K562 (cell line): ENCODE measurements at regions not wholly inside any gene's neighbourhood (a gene's known extent, or its start where the extent isn't known, plus 50 kb on each side); places are given as distances from the start of the nearest gene placed in this dataset.

Experiments used
- ATAC-seq: fragments of 200-7000 bp; cut with Tn5 transposase; 3 replicates; pipeline ENCODE4 v1.9.1; 2020; ENCODE audit warnings: moderate library complexity
- BruUV-seq: library from RNA; stranded (reverse); fragments of 400-500 nt; replicated peaks from 2 replicates; lab custom pipeline; 2021; lab: Mats Ljungman, UMichigan
- CTCF ChIA-PET: fragments of 300-600 bp; formaldehyde crosslinking; extraction: SDS; loops from one replicate; lab custom pipeline; 2021; ENCODE audit warnings: low intra/inter-chr PET ratio; lab: Yijun Ruan, JAX
- POLR2A ChIA-PET: fragments of 300-600, 350-650 bp; sonication (Branson Sonifier 250); formaldehyde crosslinking; extraction: SDS; loops from one replicate; lab custom pipeline; 2021; ENCODE audit warnings: antibody characterized with exemption, inconsistent platforms; lab: Yijun Ruan, JAX
- DNase-seq, 4 experiments: peaks; one replicate each; pipeline versions ENCODE4 v3.0.0 to v3.0.0-alpha.2; 2011 to 2018; ENCODE audit warnings: low spot score in 3 of 4, mixed read lengths in 3 of 4; ENCODE audit errors: extremely low read depth in 1 of 4
- FAIRE-seq: peaks from 2 replicates; lab custom pipeline; 2011; peaks lifted over from hg19 to GRCh38; lab: Jason Lieb, UNC
- H2AFZ ChIP-seq: 2 replicates; pipeline ENCODE4 v1.6.0; 2011; ENCODE audit warnings: low read depth, low read length, control low read depth, inconsistent platforms
- H3K27ac ChIP-seq: fragments of 200-600 bp; 3 replicates; pipeline ENCODE4 v1.8.0; 2011; ENCODE audit warnings: low read depth, mild to moderate bottlenecking, control low read depth, inconsistent platforms, low read length, moderate library complexity, mixed read lengths; ENCODE audit errors: extremely low read depth
- H3K27me3 ChIP-seq, 2 experiments: fragments of 300-600 bp in 1 of 2; 2 replicates in 1 of 2; 3 replicates in 1 of 2; pipeline versions ENCODE4 v1.6.0 to v1.8.0; 2011; ENCODE audit warnings: inconsistent platforms in 2 of 2, low read length in 2 of 2, mild to moderate bottlenecking in 1 of 2, mixed read lengths in 1 of 2, moderate library complexity in 1 of 2; ENCODE audit not compliant: control insufficient read depth in 2 of 2, insufficient read depth in 2 of 2
- H3K36me3 ChIP-seq: fragments of 300-600 bp; 3 replicates; pipeline ENCODE4 v1.8.0; 2011; ENCODE audit warnings: mild to moderate bottlenecking, low read length, inconsistent platforms; ENCODE audit not compliant: control insufficient read depth, insufficient read depth
- H3K4me1 ChIP-seq, 2 experiments: fragments of 200-600 bp in 1 of 2; replicated peaks in 1 of 2; 2 replicates in 1 of 2; 3 replicates in 1 of 2; pipeline versions ENCODE4 v1.5.1 to v1.8.0; 2011; ENCODE audit warnings: inconsistent platforms in 2 of 2, low read length in 2 of 2, mild to moderate bottlenecking in 1 of 2, mixed read lengths in 1 of 2, moderate library complexity in 1 of 2; ENCODE audit not compliant: control insufficient read depth in 2 of 2, insufficient read depth in 2 of 2
- H3K4me2 ChIP-seq: 2 replicates; pipeline ENCODE4 v1.6.1; 2011; ENCODE audit warnings: low read length, control low read depth, inconsistent platforms, mixed read lengths; ENCODE audit not compliant: insufficient read depth
- H3K4me3 ChIP-seq: fragments of 200-600 bp; sonication (generic), shearing (Covaris generic); 2 replicates; pipeline ENCODE4 v1.5.1; 2016; ENCODE audit warnings: control low read depth, inconsistent platforms
- H3K79me2 ChIP-seq: fragments of 200-600 bp; 3 replicates; pipeline ENCODE4 v1.8.0; 2011; ENCODE audit warnings: low read length, inconsistent platforms; ENCODE audit not compliant: control insufficient read depth, insufficient read depth
- H3K9ac ChIP-seq, 2 experiments: 2 replicates each; pipeline versions ENCODE4 v1.6.0 to v1.6.1; 2011; ENCODE audit warnings: low read depth in 2 of 2, low read length in 2 of 2, control low read depth in 1 of 2, inconsistent platforms in 1 of 2, mild to moderate bottlenecking in 1 of 2, mixed read lengths in 1 of 2; ENCODE audit not compliant: insufficient read depth in 1 of 2
- H3K9me1 ChIP-seq: one replicate; pipeline ENCODE4 v1.6.0; 2011; ENCODE audit warnings: inconsistent platforms, mild to moderate bottlenecking, low read length, moderate library complexity; ENCODE audit not compliant: control insufficient read depth, insufficient read depth
- H3K9me3 ChIP-seq: replicated peaks from 2 replicates; pipeline ENCODE4 v1.5.1; 2011; ENCODE audit warnings: low read depth, low read length, inconsistent platforms; ENCODE audit not compliant: control insufficient read depth, insufficient read depth
- H4K20me1 ChIP-seq: replicated peaks from 2 replicates; pipeline ENCODE4 v1.6.1; 2011; ENCODE audit warnings: low read length, inconsistent platforms, mixed read lengths; ENCODE audit not compliant: control insufficient read depth, insufficient read depth
- FOXJ2 ChIP-seq: fragments of 200-800 bp; sonication (Bioruptor generic); IDR thresholded peaks from 2 replicates; pipeline ENCODE4 v1.6.1; 2016; ENCODE audit warnings: missing genetic modification characterization, missing compliant biosample characterization
- HMG20A ChIP-seq: fragments of 450-650 bp; formaldehyde crosslinking; conservative IDR thresholded peaks from 2 replicates; pipeline ENCODE4 v1.4.0; 2020; ENCODE audit warnings: mild to moderate bottlenecking, mixed read lengths
- SMAD4 ChIP-seq: fragments of 250-450 bp; sonication (Bioruptor Pico); conservative IDR thresholded peaks from 2 replicates; pipeline ENCODE4 v1.8.0; 2021; ENCODE audit warnings: inconsistent platforms, mild to moderate bottlenecking, moderate library complexity
- TARDBP ChIP-seq: fragments of 450-650 bp; IDR thresholded peaks from 2 replicates; pipeline ENCODE4 v1.6.1; 2016
- TEAD4 ChIP-seq, 2 experiments: sonication (generic) in 1 of 2; formaldehyde crosslinking in 1 of 2; IDR thresholded peaks; 2 replicates each; pipeline versions ENCODE4 v1.6.1 to v1.8.0; 2012 to 2022; ENCODE audit warnings: borderline replicate concordance in 1 of 2, inconsistent platforms in 1 of 2, low read length in 1 of 2, mild to moderate bottlenecking in 1 of 2, missing genetic modification reagents in 1 of 2
- ZEB2 ChIP-seq: fragments of 450-650 bp; IDR thresholded peaks from 2 replicates; pipeline ENCODE4 v1.6.1; 2016
- ZNF263 ChIP-seq: sonication (generic); formaldehyde crosslinking; IDR thresholded peaks from 2 replicates; pipeline ENCODE4 v1.8.0; 2022; ENCODE audit warnings: mild to moderate bottlenecking, missing genetic modification reagents, borderline replicate concordance
- ZNF431 ChIP-seq: sonication (generic); formaldehyde crosslinking; IDR thresholded peaks from 2 replicates; pipeline ENCODE4 v1.8.0; 2022; ENCODE audit warnings: mild to moderate bottlenecking, missing genetic modification reagents
- ZSCAN32 ChIP-seq: fragments of 450-650 bp; formaldehyde crosslinking; IDR thresholded peaks from 2 replicates; pipeline ENCODE4 v1.4.0; 2020; ENCODE audit warnings: mild to moderate bottlenecking, moderate library complexity
- WGBS: fragments of 100-300 bp; shearing (Covaris generic); methylation state at CpG from one replicate; pipeline ENCODE4 v1.1.6; 2016; ENCODE audit warnings: low coverage, mixed read lengths; ENCODE audit not compliant: insufficient coverage; ENCODE audit errors: missing lambda C conversion rate; 5-methylcytosine and 5-hydroxymethylcytosine counted together
- in situ Hi-C: fragments of 300-500 bp; cut with MboI; formaldehyde crosslinking; loops from 4 replicates; pipeline ENCODE4 v1.15.0; 2018; ENCODE audit warnings: inconsistent platforms, mixed read lengths
- intact Hi-C: fragments of 100-400 bp; cut with micrococcal nuclease; formaldehyde crosslinking; loops from 2 replicates; pipeline ENCODE4 v1.14.2; 2022

DNA sequence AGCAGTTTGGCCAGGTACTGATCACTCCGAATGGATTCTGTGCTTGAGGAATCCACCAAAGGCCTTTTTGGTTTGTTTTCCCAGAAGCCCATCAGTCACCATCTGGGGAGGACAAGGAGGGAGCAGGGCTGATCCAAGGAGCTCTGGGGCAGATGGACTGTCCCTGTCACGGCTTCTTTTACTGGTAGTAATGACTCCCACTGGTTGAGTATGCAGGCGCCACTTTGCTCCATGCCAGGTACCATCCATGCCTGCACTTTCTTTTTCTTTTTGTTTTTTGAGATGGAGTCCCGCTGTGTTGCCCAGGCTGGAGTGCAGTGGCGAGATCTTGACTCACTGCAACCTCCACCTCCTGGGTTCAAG lies 101.7 kb downstream of the UBIAD1 start:
- Histone ChIP-seq H3K9ac (no peak overlapping the region), H3K27me3 (peaks cover 37 to 73% of the 10 kb centered on the region in 2 experiments), H3K9me1 (no peaks in the 10 kb centered on the region), H3K4me2 (no peak overlapping the region), H3K4me1 (no peaks in the 10 kb centered on the region), H3K4me3 (no peak overlapping the region), H3K79me2 (no peaks in the 10 kb centered on the region), H3K27ac (no peak overlapping the region), H2AFZ (no peak overlapping the region), H4K20me1 (0 out of 2 replicates have a peak, but pooled peaks cover 11% of the 10 kb centered on the region), H3K9me3 (no peaks in the 10 kb centered on the region), H3K36me3 (no peaks in the 10 kb centered on the region)
- in situ Hi-C loops (no loop called here), intact Hi-C loops (no loop called here)
- no TSS peak for BruUV-seq
- POLR2A ChIA-PET, result interaction anchor here (0.7 to 1.0 kb wide), 2 partner anchors 9 to 329 kb away, joined by 3 to 5 read pairs; no protein-coding TSS in a partner anchor
- ATAC-seq, result peak; percentile 50
- CTCF ChIA-PET, result no interaction called here
- WGBS, result 0% methylated on average over 5 of the region's 5 CpGs
- TF ChIP-seq ZNF431 (CRISPR knock-in tag), result no peak
- TF ChIP-seq ZNF263 (CRISPR knock-in tag), result peak; percentile 41; the same call in 1 of the 2 replicates
- TF ChIP-seq TARDBP, result no peak
- no peak for DNase-seq
- no peak for FAIRE-seq

DNA sequence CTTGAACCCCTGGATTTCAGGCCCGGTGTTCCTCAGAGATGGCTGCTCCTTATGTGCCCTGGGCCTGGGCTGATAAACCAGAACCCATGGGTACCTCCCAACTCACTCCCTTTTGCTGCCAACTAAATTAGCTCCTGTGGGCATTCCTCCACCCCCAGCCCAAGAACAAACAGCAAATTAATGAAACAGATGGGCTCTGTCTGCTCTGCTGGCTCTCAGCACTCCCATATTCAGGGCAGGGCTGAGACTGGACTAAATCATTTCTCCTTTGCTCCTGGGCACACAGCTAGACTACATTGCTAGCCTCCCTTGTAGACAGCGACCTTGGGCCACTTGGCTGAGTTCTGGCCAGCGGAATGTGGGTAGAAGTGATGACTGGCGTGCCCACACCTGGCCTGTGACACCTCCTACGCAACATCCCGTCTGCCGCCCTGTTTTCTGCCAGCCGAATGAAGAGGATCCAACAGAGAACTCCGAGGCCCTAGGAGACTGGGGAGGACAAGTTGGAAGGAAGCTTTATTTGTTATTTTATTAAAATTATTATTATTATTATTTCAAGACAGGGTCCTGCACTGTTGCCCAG lies 101.9 kb upstream of the DISP3 start:
- H3K36me3 ChIP-seq, result no peaks in the 10 kb centered on the region
- no peak overlapping the region for H3K9ac ChIP-seq
- no peak for TF ChIP-seq FOXJ2
- TF ChIP-seq SMAD4, result no peak
- TF ChIP-seq ZEB2, result no peak
- TF ChIP-seq ZSCAN32, result no peak
- TF ChIP-seq HMG20A (CRISPR knock-in tag), result no peak
- no peak for TF ChIP-seq TEAD4 (IDR thresholded peaks at IDR 0.05; ENCODE audit: low read length)
- no peak for TF ChIP-seq TEAD4 (CRISPR knock-in tag; IDR thresholded peaks at IDR 0.05; ENCODE audit: borderline replicate concordance)
- TF ChIP-seq, all 486 proteins: peak for 0
- no peak for ATAC-seq
- H3K4me2 ChIP-seq, result no peak overlapping the region
- no peaks in the 10 kb centered on the region for H3K79me2 ChIP-seq
- ChIA-PET POLR2A (interaction anchor here (0.7 to 1.1 kb wide), 3 partner anchors 9 to 267 kb away, joined by 3 to 5 read pairs (median 3); no protein-coding TSS in a partner anchor), CTCF (no interaction called here)
- 0 out of 2 replicates have a peak, but pooled peaks cover 11% of the 10 kb centered on the region for H4K20me1 ChIP-seq
- DNase-seq, result no peak
- FAIRE-seq, result no peak
- peaks cover 37 to 72% of the 10 kb centered on the region in 2 experiments for H3K27me3 ChIP-seq
- no peaks in the 10 kb centered on the region for H3K9me1 ChIP-seq
- H3K4me3 ChIP-seq, result no peak overlapping the region
- BruUV-seq, result no TSS peak
- no peak overlapping the region for H3K27ac ChIP-seq
- H3K9me3 ChIP-seq, result no peaks in the 10 kb centered on the region
- intact Hi-C loops (no loop called here), in situ Hi-C loops (no loop called here)
- 1% methylated on average over 9 of the region's 9 CpGs for WGBS
- no peak overlapping the region for H2AFZ ChIP-seq
- H3K4me1 ChIP-seq, result no peaks in the 10 kb centered on the region
